ENCODE measurements at regions not wholly inside any gene's neighbourhood (a gene's known extent, or its start where the extent isn't known, plus 50 kb on each side); places are given as distances from the start of the nearest gene placed in this dataset.

- no peak for DNase-seq (ENCODE audit: low spot score)
Observed at GRCh38 chr21:27513016-27513415, 546.1 kb upstream of the ADAMTS5 start.

- DNase-seq (ENCODE audit: low spot score) = no peak
Observed at GRCh38 chr21:27511233-27511632, 544.3 kb upstream of the ADAMTS5 start.

DNA sequence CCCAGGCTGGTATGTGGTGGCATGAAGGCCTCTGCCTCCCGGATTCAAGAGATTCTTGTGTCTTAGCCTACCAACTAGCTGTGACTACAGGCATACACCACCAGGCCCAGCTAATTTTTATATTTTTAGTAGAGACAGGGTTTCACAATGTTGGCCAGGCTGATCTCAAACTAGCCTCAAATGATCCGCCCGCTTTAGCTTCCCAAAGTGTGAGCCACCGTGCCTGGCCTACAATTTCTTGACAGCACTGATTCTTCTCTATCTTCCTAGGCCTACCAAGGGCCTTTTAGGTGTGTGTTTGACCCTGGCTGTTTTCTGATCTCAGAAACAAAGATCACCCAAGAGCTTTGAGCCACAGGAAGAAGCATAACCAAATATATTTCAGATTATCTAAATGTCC, 540.8 kb upstream of the ADAMTS5 start:
- no peak for DNase-seq (ENCODE audit: low spot score)

- no peak for DNase-seq (ENCODE audit: low spot score)
Observed at GRCh38 chr21:27505516-27505915, 538.6 kb upstream of the ADAMTS5 start.

DNA sequence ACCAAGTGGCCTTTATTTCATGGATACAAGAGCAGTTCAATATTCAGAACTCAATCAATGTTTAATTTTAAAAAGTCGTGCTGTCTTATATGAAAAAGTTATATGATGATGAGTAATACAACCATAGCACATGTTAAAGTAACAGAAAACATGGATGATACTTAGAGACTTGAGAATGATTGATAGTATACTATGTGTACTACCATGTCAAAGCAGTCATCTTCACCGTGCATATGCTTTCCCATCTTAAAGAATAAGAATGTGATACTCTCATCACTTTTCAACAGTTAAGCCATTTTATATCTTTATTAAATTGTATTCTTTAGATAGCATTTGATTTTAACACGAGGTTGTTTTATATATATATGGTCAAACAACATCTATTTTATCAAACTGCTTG, 535.9 kb upstream of the ADAMTS5 start:
- no peak for DNase-seq (ENCODE audit: low spot score)

DNA sequence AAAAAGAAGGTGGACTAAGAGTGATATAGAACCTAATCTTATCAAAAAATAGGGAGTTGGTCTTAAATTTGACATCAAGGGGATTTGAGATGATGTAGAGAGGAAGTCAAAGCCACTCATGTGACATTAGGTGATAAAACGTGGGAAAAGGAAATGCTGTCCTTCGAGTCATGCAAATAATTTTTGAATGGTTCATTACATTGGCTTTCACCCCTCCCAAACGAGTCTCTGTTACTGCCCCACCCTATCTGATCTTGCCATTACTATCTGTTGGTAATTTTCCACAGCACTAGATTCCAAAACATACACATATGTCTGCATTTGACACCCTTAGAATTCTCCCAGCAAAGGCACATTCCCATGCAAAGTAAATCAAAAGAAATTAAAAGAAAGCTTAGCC, 531.1 kb upstream of the ADAMTS5 start:
- DNase-seq (ENCODE audit: low spot score) = no peak

- no peak for DNase-seq (ENCODE audit: low spot score)
Observed at GRCh38 chr21:27495836-27496235, 528.9 kb upstream of the ADAMTS5 start.

- DNase-seq (ENCODE audit: low spot score) = no peak
Observed at GRCh38 chr21:27493542-27493941, 526.7 kb upstream of the ADAMTS5 start.

- no peak for DNase-seq (ENCODE audit: low spot score)
Observed at GRCh38 chr21:27487676-27488075, 520.8 kb upstream of the ADAMTS5 start.

GRCh38 chr21:27480841-27481261, 514.0 kb upstream of the ADAMTS5 start:
- no peak for DNase-seq (ENCODE audit: low spot score)

DNA sequence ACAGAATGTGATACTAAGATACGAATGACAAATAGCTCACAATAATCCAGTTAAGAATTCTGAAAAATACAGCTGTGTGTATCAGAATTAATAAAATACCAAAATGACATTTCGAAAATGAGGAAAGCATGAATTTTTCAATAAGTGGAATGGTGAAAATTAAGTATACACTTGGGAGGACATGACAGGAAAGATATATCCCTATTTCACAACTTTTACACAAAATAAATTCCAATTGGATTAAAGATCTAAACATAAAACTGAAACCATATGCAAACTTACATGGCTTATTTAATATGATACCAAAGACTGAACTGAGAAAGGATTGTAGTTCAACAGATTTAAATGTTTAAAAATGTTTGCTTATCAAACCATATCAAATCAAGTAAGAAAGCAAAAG, 510.4 kb upstream of the ADAMTS5 start:
- DNase-seq (ENCODE audit: low spot score) = no peak

DNA sequence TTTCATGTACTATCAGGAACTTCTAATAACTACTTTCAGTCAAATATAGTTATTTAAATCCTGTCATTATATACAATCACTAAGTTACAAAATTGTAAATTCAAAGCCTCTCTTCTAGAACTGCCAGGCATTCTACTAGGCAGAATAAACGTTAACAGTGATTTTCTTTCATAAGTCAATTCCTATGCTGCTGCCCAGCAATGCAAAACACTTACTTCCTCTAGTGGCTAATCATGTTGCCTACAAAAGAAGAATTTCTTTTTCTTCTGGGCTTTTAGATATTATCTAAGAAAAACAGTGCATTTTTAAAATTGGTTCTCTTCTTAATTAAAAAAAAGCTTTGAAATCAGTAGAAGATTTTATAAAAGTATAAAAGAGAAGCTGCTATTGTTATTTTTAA, 509.8 kb upstream of the ADAMTS5 start:
- DNase-seq (ENCODE audit: low spot score) = no peak

DNA sequence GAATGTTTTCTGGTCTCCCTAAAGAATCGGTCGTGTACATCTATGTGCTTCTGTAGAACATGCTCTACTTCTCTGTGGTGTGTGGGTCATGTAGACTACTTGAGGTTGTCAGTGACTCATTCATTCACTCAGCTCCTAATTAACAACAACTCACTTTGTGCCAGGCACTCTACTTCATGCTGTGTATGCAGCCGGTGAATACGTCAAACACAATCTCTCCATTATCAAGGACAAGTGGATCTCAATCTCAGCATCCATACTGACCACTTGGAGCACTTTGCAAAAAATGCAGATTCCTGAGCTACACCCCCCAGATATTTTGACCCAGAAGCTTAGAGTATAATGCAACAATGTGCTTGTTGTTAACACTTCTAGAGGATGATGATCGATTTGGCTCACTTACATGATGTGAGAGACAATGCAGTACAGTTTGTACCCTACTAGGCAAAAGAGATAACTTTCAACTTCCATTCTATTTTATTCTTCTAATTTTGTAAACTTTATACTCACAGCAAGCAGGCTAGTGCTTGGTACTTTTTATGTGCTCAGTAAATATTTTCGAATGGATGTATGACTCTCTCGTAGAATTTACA, 508.6 kb upstream of the ADAMTS5 start:
- DNase-seq (ENCODE audit: low spot score) = no peak

DNA sequence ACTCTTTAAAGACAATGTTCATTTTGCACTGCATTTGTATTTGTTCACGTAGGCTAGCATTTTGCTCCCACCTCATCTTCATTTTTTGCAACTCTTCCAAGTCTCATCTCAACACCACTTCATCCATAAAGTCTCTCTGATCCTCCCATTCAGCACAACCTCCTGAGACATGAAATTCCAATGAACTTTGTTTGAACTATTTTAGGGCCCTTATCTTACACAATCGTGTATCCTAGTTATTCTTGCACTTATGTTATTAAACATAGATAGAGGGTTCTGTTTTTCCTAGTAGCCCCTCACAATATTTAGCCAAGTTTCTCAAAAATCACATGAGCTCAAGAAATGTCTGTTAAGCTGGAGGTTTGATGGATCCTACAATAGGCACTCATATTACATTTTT, 500.5 kb upstream of the ADAMTS5 start:
- no peak for DNase-seq (ENCODE audit: low spot score)

DNA sequence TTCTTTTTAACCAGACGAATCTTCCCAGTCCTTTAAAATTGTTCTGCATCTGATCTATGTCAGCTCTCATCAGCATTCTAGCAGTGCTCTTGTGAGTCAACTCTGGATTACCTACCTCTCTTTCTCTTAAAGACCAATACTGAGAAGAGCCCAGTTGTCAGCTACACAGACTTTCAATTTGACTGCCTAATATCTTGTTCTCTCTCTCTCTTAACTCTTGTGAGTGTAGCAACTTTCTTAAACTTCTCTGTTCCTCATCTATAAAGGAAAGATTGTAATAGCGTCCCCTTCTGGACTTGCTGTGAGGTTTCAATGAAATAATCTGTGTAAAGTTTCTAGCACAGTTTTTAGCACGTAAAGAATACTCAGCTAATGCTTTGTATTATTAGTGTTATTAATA, 499.3 kb upstream of the ADAMTS5 start:
- peak; percentile 3 for DNase-seq (ENCODE audit: low spot score)

DNA sequence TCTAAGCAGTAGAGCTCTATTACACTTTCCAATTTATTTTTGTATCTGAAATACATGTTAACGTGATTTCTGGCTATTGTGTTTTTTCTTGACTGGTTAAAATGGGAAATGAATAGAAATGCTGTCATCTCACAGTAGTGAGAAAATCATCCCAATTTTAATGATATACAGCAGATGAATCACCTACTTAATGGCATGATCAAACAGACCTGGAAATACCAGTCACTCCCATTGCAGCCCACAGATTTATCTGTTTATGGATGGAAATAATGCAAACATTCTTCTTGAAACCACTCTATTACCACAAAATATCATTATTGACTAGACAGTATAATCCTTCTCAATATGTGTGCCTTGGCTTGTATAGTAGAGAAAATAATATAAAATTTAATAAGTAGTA, 497.8 kb upstream of the ADAMTS5 start:
- no peak for DNase-seq (ENCODE audit: low spot score)

DNA sequence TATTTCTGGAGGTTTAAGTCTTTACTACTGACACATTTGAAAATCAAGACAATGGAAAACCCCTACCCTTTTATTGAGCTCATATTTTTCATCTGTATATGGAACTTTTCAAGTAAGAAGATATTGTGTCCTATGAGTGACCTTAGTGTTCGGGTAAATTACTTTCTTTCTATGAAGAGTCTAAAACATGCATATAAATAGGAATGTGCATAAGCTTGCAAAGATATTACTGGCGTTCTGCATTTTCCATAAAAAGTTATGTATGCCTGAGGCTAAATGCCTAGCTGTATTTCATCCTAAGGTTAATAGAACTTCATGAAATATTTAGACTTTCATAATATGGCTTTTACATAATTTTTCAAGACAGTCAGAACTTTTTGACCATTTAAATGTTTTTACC, 495.8 kb upstream of the ADAMTS5 start:
- DNase-seq (ENCODE audit: low spot score) = no peak

DNA sequence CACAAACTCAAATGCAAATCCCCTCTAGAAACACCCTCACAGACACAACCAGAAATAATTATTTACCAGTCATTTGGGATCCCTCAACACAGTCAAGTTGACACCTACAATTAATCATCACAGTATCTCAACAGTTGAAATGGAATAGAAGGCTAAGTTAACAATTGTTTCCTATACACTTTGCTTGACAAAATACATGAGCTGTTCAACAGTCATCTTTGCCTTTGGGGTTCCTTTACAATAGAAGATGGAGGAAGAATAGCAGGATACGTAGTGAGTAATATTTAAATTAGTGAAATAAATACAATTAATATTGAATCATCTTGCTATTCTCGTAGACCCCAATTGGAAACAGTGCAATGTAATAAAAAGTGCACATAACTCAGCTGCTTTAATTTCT, 487.3 kb upstream of the ADAMTS5 start:
- DNase-seq (ENCODE audit: low spot score) = no peak

DNA sequence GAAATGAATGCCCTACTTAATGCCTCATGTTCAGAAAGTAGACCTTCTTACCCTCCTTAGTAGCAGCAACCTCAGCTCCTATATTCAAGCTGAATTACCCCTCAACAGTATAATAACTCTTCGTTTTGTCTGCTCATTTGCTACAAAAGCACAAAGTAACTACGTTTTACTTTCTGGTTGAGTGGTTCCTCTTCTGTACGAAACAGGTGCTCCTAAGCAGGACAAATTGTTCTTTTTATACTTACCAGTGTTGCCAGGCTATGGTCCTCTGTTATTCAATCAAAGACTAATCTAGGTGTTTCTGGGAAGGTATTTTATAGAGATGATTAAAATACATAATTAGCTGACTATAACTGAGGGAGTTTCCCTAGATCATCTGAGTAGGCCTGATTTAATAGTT, 484.2 kb upstream of the ADAMTS5 start:
- no peak for DNase-seq (ENCODE audit: low spot score)

DNA sequence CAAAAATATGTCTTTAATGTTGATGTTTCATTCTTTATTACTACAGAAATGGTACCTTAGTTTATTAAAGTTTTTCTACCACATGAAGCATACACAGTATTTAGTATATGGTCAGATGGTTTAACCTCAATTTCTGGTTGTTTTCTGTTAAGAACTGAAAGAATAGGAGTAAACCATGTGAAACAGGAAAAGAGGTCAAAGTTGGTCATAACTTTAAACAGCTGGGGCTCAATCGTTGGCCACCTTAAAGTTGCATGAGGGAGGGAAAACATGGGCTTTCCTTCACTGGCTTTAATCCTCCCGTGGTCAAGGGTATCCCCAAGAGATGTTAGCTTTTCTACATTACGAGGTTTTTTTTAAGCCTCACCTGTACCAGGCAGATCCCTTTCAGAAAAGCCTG, 483.3 kb upstream of the ADAMTS5 start:
- DNase-seq (ENCODE audit: low spot score) = no peak

DNA sequence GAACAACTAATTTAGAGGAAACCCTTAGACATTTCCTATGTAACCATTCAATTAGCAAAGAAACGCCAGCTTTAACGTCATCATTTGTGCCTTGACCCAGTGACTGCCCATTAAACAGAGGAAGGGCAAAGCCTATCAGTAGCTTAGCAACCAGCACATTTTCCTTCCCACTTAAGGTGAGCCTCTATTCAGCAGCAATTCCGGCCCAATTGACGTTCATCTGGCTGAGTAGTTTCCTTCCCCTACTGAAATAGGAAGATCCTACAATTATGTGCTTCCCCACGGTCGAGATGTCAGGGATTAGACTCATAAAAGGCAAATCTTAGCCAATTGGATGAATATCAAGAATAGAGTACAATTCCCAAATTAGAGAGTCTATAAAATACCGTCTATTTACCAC, 482.1 kb upstream of the ADAMTS5 start:
- DNase-seq (ENCODE audit: low spot score) = no peak

GRCh38 chr21:27447843-27448242, 481.0 kb upstream of the ADAMTS5 start:
- no peak for DNase-seq (ENCODE audit: low spot score)

DNA sequence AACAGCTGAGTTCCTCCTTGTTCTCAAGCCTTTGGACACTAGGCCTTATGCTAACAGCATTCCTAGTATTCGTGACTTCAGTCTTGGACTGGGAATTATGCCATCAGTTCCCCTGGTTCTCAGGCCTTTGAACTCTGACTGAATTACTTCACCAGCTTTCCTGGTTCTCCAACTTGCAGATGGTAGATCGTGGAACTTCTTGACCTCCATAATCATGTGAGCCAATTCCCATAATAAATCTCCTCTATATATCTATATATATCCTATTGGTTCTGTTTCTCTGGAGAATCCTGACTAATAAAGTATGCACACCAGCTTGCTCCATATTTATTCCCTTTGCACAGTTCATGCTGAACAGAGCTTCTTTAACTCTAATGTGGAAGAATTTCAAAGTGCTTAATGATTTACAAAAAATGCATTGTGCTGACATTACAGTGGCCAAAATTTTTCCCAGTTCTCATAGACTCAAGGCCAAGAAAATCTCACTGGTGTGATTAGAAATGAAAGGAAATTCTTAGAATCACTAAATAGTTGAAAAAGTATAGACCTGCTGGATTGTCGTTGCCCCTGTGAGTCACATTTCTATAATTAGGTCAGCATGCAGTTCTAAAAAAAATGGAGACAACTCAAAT, 462.9 kb upstream of the ADAMTS5 start:
- no peak for DNase-seq (ENCODE audit: low spot score)

- no peak for DNase-seq (ENCODE audit: low spot score)
Observed at GRCh38 chr21:27426196-27426595, 459.3 kb upstream of the ADAMTS5 start.
